ENCODE measurements at regions not wholly inside any gene's neighbourhood (a gene's known extent, or its start where the extent isn't known, plus 50 kb on each side); places are given as distances from the start of the nearest gene placed in this dataset.

- no peak for TF ChIP-seq CTCF (IDR thresholded peaks at IDR 0.05; ENCODE audit: low read length)
- no peak for TF ChIP-seq EZH2phosphoT487 (IDR thresholded peaks at IDR 0.05; ENCODE audit: low read length)
- TF ChIP-seq EZH2 (optimal IDR thresholded peaks at IDR 0.05; ENCODE audit: low read depth, low read length): no peak
These were observed 470.2 kb downstream of the DISC1 start for GRCh38 chr1:232096751-232097150.
